HG03060 (cell line): ENCODE measurements at regions not wholly inside any gene's neighbourhood (a gene's known extent, or its start where the extent isn't known, plus 50 kb on each side); places are given as distances from the start of the nearest gene placed in this dataset.
A peak's percentile ranks its signal among the peaks of the same experiment; 100 is the strongest.

Source experiments
- ATAC-seq: cut with Tn5 transposase; IDR thresholded peaks from one replicate; pipeline ENCODE4 v1.9.1; 2021; ENCODE audit warnings: low read depth, moderate number of reproducible peaks; ENCODE audit not compliant: unreplicated experiment

GRCh38 chr4:142960867-142961644 is 115.0 kb upstream of the INPP4B start:
- no peak for ATAC-seq

GRCh38 chr4:142961866-142962265 is 115.8 kb upstream of the INPP4B start:
- ATAC-seq: peak; percentile 62

GRCh38 chr4:142974328-142974727 is 128.2 kb upstream of the INPP4B start:
- no peak for ATAC-seq

GRCh38 chr4:142975618-142976017 is 129.5 kb upstream of the INPP4B start:
- ATAC-seq: no peak

GRCh38 chr4:142976482-142976881 is 130.4 kb upstream of the INPP4B start:
- no peak for ATAC-seq

- ATAC-seq: no peak
These were observed 131.1 kb upstream of the INPP4B start for GRCh38 chr4:142977182-142977581.

GRCh38 chr4:142983065-142983464 is 137.0 kb upstream of the INPP4B start:
- no peak for ATAC-seq

GRCh38 chr4:142983589-142983988 is 137.5 kb upstream of the INPP4B start:
- no peak for ATAC-seq

- no peak for ATAC-seq
These were observed 138.9 kb upstream of the INPP4B start for GRCh38 chr4:142984871-142985585.

GRCh38 chr4:143016171-143016570 is 168.5 kb upstream of the USP38 start:
- no peak for ATAC-seq

- no peak for ATAC-seq
These were observed 167.5 kb upstream of the USP38 start for GRCh38 chr4:143017210-143017609.

GRCh38 chr4:143019351-143019750 is 165.4 kb upstream of the USP38 start:
- ATAC-seq: no peak

GRCh38 chr4:143021384-143021783 is 163.3 kb upstream of the USP38 start:
- peak; percentile 82 for ATAC-seq

GRCh38 chr4:143023239-143023918 is 161.3 kb upstream of the USP38 start:
- ATAC-seq: no peak

- peak; percentile 42 for ATAC-seq
These were observed 159.5 kb upstream of the USP38 start for GRCh38 chr4:143025081-143025704.

GRCh38 chr4:143026459-143027170 is 158.1 kb upstream of the USP38 start:
- ATAC-seq: no peak

GRCh38 chr4:143035661-143036060 is 149.1 kb upstream of the USP38 start:
- ATAC-seq: no peak

- no peak for ATAC-seq
These were observed 148.3 kb upstream of the USP38 start for GRCh38 chr4:143036443-143036842.

- no peak for ATAC-seq
These were observed 138.3 kb upstream of the USP38 start for GRCh38 chr4:143046454-143046853.

- ATAC-seq: no peak
These were observed 137.8 kb upstream of the USP38 start for GRCh38 chr4:143046906-143047305.
